ENCODE measurements at regions not wholly inside any gene's neighbourhood (a gene's known extent, or its start where the extent isn't known, plus 50 kb on each side); places are given as distances from the start of the nearest gene placed in this dataset.

GRCh38 chr6:8215631-8216030 is 113.3 kb upstream of the EEF1E1 start:
- H3K27ac ChIP-seq, result no peak overlapping the region
- H3K27me3 ChIP-seq, result no peaks in the 10 kb centered on the region
- no peak for TF ChIP-seq CTCF (IDR thresholded peaks at IDR 0.05)
- no peak for DNase-seq (ENCODE audit: low spot score)
- H3K4me1 ChIP-seq, result no peaks in the 10 kb centered on the region
- H3K36me3 ChIP-seq, result no peaks in the 10 kb centered on the region
- no peak overlapping the region for H3K4me3 ChIP-seq
- no peaks in the 10 kb centered on the region for H3K9me3 ChIP-seq

- Histone ChIP-seq H3K9me3 (no peaks in the 10 kb centered on the region), H3K4me3 (no peak overlapping the region), H3K4me1 (no peaks in the 10 kb centered on the region), H3K27me3 (no peaks in the 10 kb centered on the region), H3K27ac (no peak overlapping the region), H3K36me3 (no peaks in the 10 kb centered on the region)
- DNase-seq (ENCODE audit: low spot score), result no peak
- no peak for TF ChIP-seq CTCF (IDR thresholded peaks at IDR 0.05)
Observed at GRCh38 chr6:8213995-8214394, 111.6 kb upstream of the EEF1E1 start.

GRCh38 chr6:8212720-8213434 is 110.5 kb upstream of the EEF1E1 start:
- H3K27ac ChIP-seq, result no peak overlapping the region
- no peaks in the 10 kb centered on the region for H3K9me3 ChIP-seq
- no peak overlapping the region for H3K4me3 ChIP-seq
- H3K4me1 ChIP-seq, result no peaks in the 10 kb centered on the region
- H3K36me3 ChIP-seq, result no peaks in the 10 kb centered on the region
- H3K27me3 ChIP-seq, result no peaks in the 10 kb centered on the region
- no peak for DNase-seq (ENCODE audit: low spot score)
- no peak for TF ChIP-seq CTCF (IDR thresholded peaks at IDR 0.05)

- no peaks in the 10 kb centered on the region for H3K36me3 ChIP-seq
- no peaks in the 10 kb centered on the region for H3K4me1 ChIP-seq
- no peaks in the 10 kb centered on the region for H3K9me3 ChIP-seq
- no peak for DNase-seq (ENCODE audit: low spot score)
- no peak overlapping the region for H3K27ac ChIP-seq
- no peak for TF ChIP-seq CTCF (IDR thresholded peaks at IDR 0.05)
- H3K4me3 ChIP-seq, result no peak overlapping the region
- no peaks in the 10 kb centered on the region for H3K27me3 ChIP-seq
Observed at GRCh38 chr6:8207869-8208191, 105.5 kb upstream of the EEF1E1 start.

- H3K36me3 ChIP-seq, result no peaks in the 10 kb centered on the region
- H3K4me3 ChIP-seq, result no peak overlapping the region
- H3K4me1 ChIP-seq, result no peaks in the 10 kb centered on the region
- no peak for DNase-seq (ENCODE audit: low spot score)
- TF ChIP-seq CTCF (IDR thresholded peaks at IDR 0.05), result no peak
- H3K27ac ChIP-seq, result no peak overlapping the region
- H3K27me3 ChIP-seq, result no peaks in the 10 kb centered on the region
- no peaks in the 10 kb centered on the region for H3K9me3 ChIP-seq
Observed at GRCh38 chr6:8207191-8207868, 105.0 kb upstream of the EEF1E1 start.

GRCh38 chr6:8203337-8203736 is 101.0 kb upstream of the EEF1E1 start:
- DNase-seq (ENCODE audit: low spot score), result no peak
- Histone ChIP-seq H3K27ac (no peak overlapping the region), H3K27me3 (no peaks in the 10 kb centered on the region), H3K9me3 (no peaks in the 10 kb centered on the region), H3K4me3 (no peak overlapping the region), H3K4me1 (no peaks in the 10 kb centered on the region), H3K36me3 (no peaks in the 10 kb centered on the region)
- no peak for TF ChIP-seq CTCF (IDR thresholded peaks at IDR 0.05)

Data from right atrium auricular region (tissue), 2 donors.